SU-DHL-6 (cell line): ENCODE measurements at regions not wholly inside any gene's neighbourhood (a gene's known extent, or its start where the extent isn't known, plus 50 kb on each side); places are given as distances from the start of the nearest gene placed in this dataset.

Experiments used
- CTCF ChIP-seq: fragments of 200-600 bp; sonication (generic); IDR thresholded peaks from one replicate; pipeline ENCODE4 v1.5.1; 2017; ENCODE audit warnings: antibody characterized with exemption, mild to moderate bottlenecking, low read length, moderate library complexity; ENCODE audit not compliant: insufficient read depth, poor library complexity, severe bottlenecking
- EZH2phosphoT487 ChIP-seq: fragments of 200-600 bp; sonication (generic), shearing (Covaris generic); conservative IDR thresholded peaks from 2 replicates; pipeline ENCODE4 v1.6.1; 2018; ENCODE audit warnings: mild to moderate bottlenecking, antibody characterized with exemption, low read length, moderate library complexity, mixed read lengths

- no peak for TF ChIP-seq CTCF
- TF ChIP-seq EZH2phosphoT487, result no peak
These were observed 146.5 kb downstream of the CHD1L start for GRCh38 chr1:147388969-147389368.
